ENCODE measurements at regions not wholly inside any gene's neighbourhood (a gene's known extent, or its start where the extent isn't known, plus 50 kb on each side); places are given as distances from the start of the nearest gene placed in this dataset.

GRCh38 chr5:17000291-17000939, 64.3 kb upstream of the MYO10 start:
- H3K9me3 ChIP-seq (ENCODE audit: severe bottlenecking): no peaks in the 10 kb centered on the region
- H3K27ac ChIP-seq: no peak overlapping the region
- no peak for TF ChIP-seq CTCF (IDR thresholded peaks at IDR 0.05; ENCODE audit: low read depth, low read length)
- H3K4me3 ChIP-seq (ENCODE audit: low read depth, low read length): no peak overlapping the region
- no peaks in the 10 kb centered on the region for H3K36me3 ChIP-seq
- H3K27me3 ChIP-seq (ENCODE audit: insufficient read depth, low read depth, severe bottlenecking): no peaks in the 10 kb centered on the region
- no peak for DNase-seq

- TF ChIP-seq CTCF (IDR thresholded peaks at IDR 0.05; ENCODE audit: low read depth, low read length): no peak
- H3K27me3 ChIP-seq (ENCODE audit: insufficient read depth, low read depth, severe bottlenecking): no peaks in the 10 kb centered on the region
- DNase-seq: no peak
Observed at GRCh38 chr5:17001428-17001827, 65.3 kb upstream of the MYO10 start.

GRCh38 chr5:17004441-17005106, 68.5 kb upstream of the MYO10 start:
- Histone ChIP-seq H3K36me3 (no peaks in the 10 kb centered on the region), H3K9me3 (ENCODE audit: severe bottlenecking) (no peaks in the 10 kb centered on the region), H3K27ac (no peak overlapping the region), H3K27me3 (ENCODE audit: insufficient read depth, low read depth, severe bottlenecking) (no peaks in the 10 kb centered on the region), H3K4me3 (ENCODE audit: low read depth, low read length) (no peak overlapping the region)
- no peak for DNase-seq
- no peak for TF ChIP-seq CTCF (IDR thresholded peaks at IDR 0.05; ENCODE audit: low read depth, low read length)

More at GRCh38 chr5:17001428-17001827, 65.3 kb upstream of the MYO10 start:
- Histone ChIP-seq H3K36me3 (no peaks in the 10 kb centered on the region), H3K4me3 (ENCODE audit: low read depth, low read length) (no peak overlapping the region), H3K9me3 (ENCODE audit: severe bottlenecking) (no peaks in the 10 kb centered on the region), H3K27ac (no peak overlapping the region)

DNA sequence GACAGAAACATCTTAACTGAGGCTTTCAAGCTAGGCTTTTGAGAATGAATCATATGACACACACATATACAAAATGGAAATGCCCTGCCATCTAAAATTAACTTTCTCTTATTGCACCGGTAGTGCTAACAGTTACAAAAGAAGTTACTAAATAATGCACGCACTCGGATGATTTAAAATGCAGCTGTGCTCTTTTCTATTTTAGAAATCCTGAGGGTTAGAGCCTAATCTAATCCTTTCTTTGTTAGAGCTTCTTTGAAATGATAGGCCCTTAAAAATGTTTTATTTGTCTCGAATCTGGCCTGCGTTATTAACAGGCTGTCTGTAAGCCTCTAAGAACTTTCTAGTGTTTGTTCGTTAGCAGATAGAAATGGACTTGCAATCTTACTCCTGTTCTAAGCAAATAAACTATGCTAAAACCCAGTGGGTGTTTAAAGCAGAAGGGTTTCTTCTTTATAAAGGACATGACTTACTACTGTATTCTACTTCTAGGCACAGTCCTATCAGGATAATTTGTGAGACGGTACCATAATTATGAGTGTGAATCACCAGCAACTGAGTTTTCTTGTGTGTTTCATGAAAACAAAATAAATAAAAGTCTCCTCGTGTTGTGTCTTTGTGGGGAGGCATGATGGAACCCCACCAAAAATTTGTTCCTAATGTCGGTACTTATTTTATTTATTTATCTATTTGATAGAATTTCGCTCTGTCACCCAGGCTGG, 69.2 kb upstream of the MYO10 start:
- no peaks in the 10 kb centered on the region for H3K27me3 ChIP-seq (ENCODE audit: insufficient read depth, low read depth, severe bottlenecking)
- TF ChIP-seq CTCF (IDR thresholded peaks at IDR 0.05; ENCODE audit: low read depth, low read length): no peak
- no peaks in the 10 kb centered on the region for H3K9me3 ChIP-seq (ENCODE audit: severe bottlenecking)
- no peak overlapping the region for H3K4me3 ChIP-seq (ENCODE audit: low read depth, low read length)
- no peak for DNase-seq
- H3K36me3 ChIP-seq: no peaks in the 10 kb centered on the region
- H3K27ac ChIP-seq: no peak overlapping the region

- Histone ChIP-seq H3K27me3 (ENCODE audit: insufficient read depth, low read depth, severe bottlenecking) (no peaks in the 10 kb centered on the region), H3K36me3 (no peaks in the 10 kb centered on the region), H3K27ac (no peak overlapping the region), H3K4me3 (ENCODE audit: low read depth, low read length) (no peak overlapping the region), H3K9me3 (ENCODE audit: severe bottlenecking) (no peaks in the 10 kb centered on the region)
- TF ChIP-seq CTCF (IDR thresholded peaks at IDR 0.05; ENCODE audit: low read depth, low read length): no peak
- DNase-seq: no peak
Observed at GRCh38 chr5:17012289-17012688, 76.2 kb upstream of the MYO10 start.

All from WERI-Rb-1 (cell line).